HG03103 (cell line): ENCODE measurements at regions not wholly inside any gene's neighbourhood (a gene's known extent, or its start where the extent isn't known, plus 50 kb on each side); places are given as distances from the start of the nearest gene placed in this dataset.

Experiments used
- ATAC-seq: cut with Tn5 transposase; IDR thresholded peaks from one replicate; pipeline ENCODE4 v1.9.1; 2021; ENCODE audit warnings: low read depth; ENCODE audit not compliant: unreplicated experiment

- ATAC-seq: no peak
Observed at GRCh38 chr17:33806631-33807030, 448.5 kb upstream of the CCL2 start.

- ATAC-seq: no peak
Observed at GRCh38 chr17:33809748-33810147, 445.3 kb upstream of the CCL2 start.

GRCh38 chr17:33811004-33811760 lies 443.9 kb upstream of the CCL2 start:
- ATAC-seq: no peak

- no peak for ATAC-seq
Observed at GRCh38 chr17:33811984-33812577, 443.0 kb upstream of the CCL2 start.

GRCh38 chr17:33814852-33815251 lies 440.2 kb upstream of the CCL2 start:
- ATAC-seq: no peak

- no peak for ATAC-seq
Observed at GRCh38 chr17:33816036-33816435, 439.0 kb upstream of the CCL2 start.

GRCh38 chr17:33816842-33817617 lies 438.1 kb upstream of the CCL2 start:
- ATAC-seq: no peak

- no peak for ATAC-seq
Observed at GRCh38 chr17:33819539-33819938, 435.5 kb upstream of the CCL2 start.

GRCh38 chr17:33832262-33832661 lies 422.8 kb upstream of the CCL2 start:
- ATAC-seq: no peak

GRCh38 chr17:33837281-33837680 lies 417.8 kb upstream of the CCL2 start:
- no peak for ATAC-seq

- no peak for ATAC-seq
Observed at GRCh38 chr17:33838281-33838680, 416.8 kb upstream of the CCL2 start.

GRCh38 chr17:33847900-33848299 lies 407.2 kb upstream of the CCL2 start:
- no peak for ATAC-seq

- no peak for ATAC-seq
Observed at GRCh38 chr17:33848433-33848832, 406.7 kb upstream of the CCL2 start.

- ATAC-seq: no peak
Observed at GRCh38 chr17:33854596-33854995, 400.5 kb upstream of the CCL2 start.

- ATAC-seq: no peak
Observed at GRCh38 chr17:33858121-33858520, 397.0 kb upstream of the CCL2 start.

GRCh38 chr17:33858682-33859081 lies 396.4 kb upstream of the CCL2 start:
- ATAC-seq: no peak

- no peak for ATAC-seq
Observed at GRCh38 chr17:33862772-33863602, 392.1 kb upstream of the CCL2 start.

GRCh38 chr17:33864758-33865229 lies 390.3 kb upstream of the CCL2 start:
- no peak for ATAC-seq

GRCh38 chr17:33868899-33869298 lies 386.2 kb upstream of the CCL2 start:
- no peak for ATAC-seq

- no peak for ATAC-seq
Observed at GRCh38 chr17:33870936-33871335, 384.1 kb upstream of the CCL2 start.
